Endothelial cell of umbilical vein (primary cell): ENCODE measurements at regions not wholly inside any gene's neighbourhood (a gene's known extent, or its start where the extent isn't known, plus 50 kb on each side); places are given as distances from the start of the nearest gene placed in this dataset.

Experiments
- BruUV-seq: library from RNA; stranded (reverse); fragments of 400-500 nt; replicated peaks from 2 replicates; lab custom pipeline; 2021; lab: Mats Ljungman, UMichigan
- CTCF ChIA-PET: fragments of 300-600, 350-600 bp; sonication (Branson Sonifier 250); formaldehyde crosslinking; loops from one replicate; lab custom pipeline; 2021; ENCODE audit warnings: antibody characterized with exemption, inconsistent platforms; lab: Charles Lee
- POLR2A ChIA-PET: fragments of 300-600, 350-600 bp; sonication (Branson Sonifier 250); formaldehyde crosslinking; loops from one replicate; lab custom pipeline; 2021; ENCODE audit warnings: antibody characterized with exemption, inconsistent platforms; lab: Charles Lee
- DNase-seq: peaks from one replicate; pipeline ENCODE4 v3.0.0-alpha.2; 2011; ENCODE audit warnings: low read depth, low spot score
- FAIRE-seq: peaks from 2 replicates; lab custom pipeline; 2011; peaks lifted over from hg19 to GRCh38; lab: Jason Lieb, UNC
- H2AFZ ChIP-seq: 2 replicates; pipeline ENCODE4 v1.6.0; 2012; ENCODE audit warnings: low read depth, low read length, control low read depth, inconsistent platforms
- H3K27ac ChIP-seq: 2 replicates; pipeline ENCODE4 v1.5.1; 2011; ENCODE audit warnings: low read depth, mild to moderate bottlenecking, control low read depth, low read length, moderate library complexity; ENCODE audit not compliant: insufficient read depth
- H3K27me3 ChIP-seq, 2 experiments: 2 replicates each; pipeline versions ENCODE4 v1.6.0 to v1.6.1; 2011; ENCODE audit warnings: low read length in 2 of 2, mixed read lengths in 1 of 2; ENCODE audit not compliant: control insufficient read depth in 2 of 2, insufficient read depth in 2 of 2
- H3K36me3 ChIP-seq, 2 experiments: 2 replicates in 1 of 2; 3 replicates in 1 of 2; pipeline ENCODE4 v1.5.1; 2011; ENCODE audit warnings: low read length in 2 of 2, mild to moderate bottlenecking in 1 of 2, moderate library complexity in 1 of 2; ENCODE audit not compliant: control insufficient read depth in 2 of 2, insufficient read depth in 2 of 2; ENCODE audit errors: extremely low read depth in 1 of 2
- H3K4me1 ChIP-seq: 3 replicates; pipeline ENCODE4 v1.5.1; 2011; ENCODE audit warnings: mild to moderate bottlenecking, low read length; ENCODE audit not compliant: control insufficient read depth, insufficient read depth; ENCODE audit errors: extremely low read depth
- H3K4me2 ChIP-seq: 2 replicates; pipeline ENCODE4 v1.6.1; 2011; ENCODE audit warnings: low read length, control low read depth, mixed read lengths; ENCODE audit not compliant: insufficient read depth
- H3K4me3 ChIP-seq, 3 experiments: fragments of 200-600 bp in 1 of 3; sonication (generic), shearing (Covaris generic) in 1 of 3; replicated peaks in 1 of 3; 2 replicates each; pipeline ENCODE4 v1.5.1; 2011 to 2016; ENCODE audit warnings: control low read depth in 3 of 3, low read length in 3 of 3, mild to moderate bottlenecking in 2 of 3, inconsistent platforms in 1 of 3, low read depth in 1 of 3, moderate library complexity in 1 of 3; ENCODE audit not compliant: insufficient read depth in 1 of 3
- H3K79me2 ChIP-seq: 2 replicates; pipeline ENCODE4 v1.6.0; 2012; ENCODE audit warnings: low read length, inconsistent platforms; ENCODE audit not compliant: control insufficient read depth, insufficient read depth
- H3K9ac ChIP-seq: replicated peaks from 2 replicates; pipeline ENCODE3; 2011; ENCODE audit warnings: low read length, control low read depth; ENCODE audit not compliant: insufficient read depth; ENCODE audit errors: extremely low read depth
- H3K9me1 ChIP-seq: replicated peaks from 3 replicates; pipeline ENCODE4 v1.6.0; 2011; ENCODE audit warnings: mild to moderate bottlenecking, low read length; ENCODE audit not compliant: control insufficient read depth, insufficient read depth; ENCODE audit errors: extremely low read depth
- H3K9me3 ChIP-seq: replicated peaks from 2 replicates; pipeline ENCODE4 v1.5.1; 2012; ENCODE audit warnings: low read length, inconsistent platforms; ENCODE audit not compliant: control insufficient read depth, insufficient read depth
- H4K20me1 ChIP-seq: replicated peaks from 2 replicates; pipeline ENCODE3; 2011; ENCODE audit warnings: mild to moderate bottlenecking, low read length; ENCODE audit not compliant: control insufficient read depth, insufficient read depth; ENCODE audit errors: extremely low read depth
- EZH2 ChIP-seq: IDR thresholded peaks from 2 replicates; pipeline ENCODE4 v1.6.1; 2012; ENCODE audit warnings: borderline replicate concordance, low read depth, mild to moderate bottlenecking, moderate library complexity, low read length, inconsistent platforms; ENCODE audit not compliant: severe bottlenecking
- FOS ChIP-seq: IDR thresholded peaks from 2 replicates; pipeline ENCODE4 v1.6.1; 2011; ENCODE audit warnings: mild to moderate bottlenecking, low read length, moderate library complexity, borderline replicate concordance; ENCODE audit not compliant: insufficient read depth
- GATA2 ChIP-seq: IDR thresholded peaks from 2 replicates; pipeline ENCODE4 v1.7.0; 2011; ENCODE audit warnings: low read depth, mild to moderate bottlenecking, moderate library complexity, mixed read lengths, low read length; ENCODE audit not compliant: insufficient read length, insufficient read depth
- MAX ChIP-seq: IDR thresholded peaks from 2 replicates; pipeline ENCODE4 v1.6.1; 2011; ENCODE audit not compliant: insufficient read depth, insufficient read length
- MYC ChIP-seq: IDR thresholded peaks from one replicate; pipeline ENCODE4 v1.6.1; 2011; ENCODE audit warnings: mild to moderate bottlenecking, low read depth, low read length
- POLR2A ChIP-seq: IDR thresholded peaks from 2 replicates; pipeline ENCODE4 v1.6.1; 2012; ENCODE audit warnings: low read depth, mild to moderate bottlenecking, control low read depth, low read length
- dilution Hi-C: fragments of 300-500 bp; cut with MboI; formaldehyde crosslinking; loops from one replicate; pipeline ENCODE4 v1.15.0; 2019; ENCODE audit warnings: low sequenced_read_pairs; ENCODE audit not compliant: extremely low pct_ligation_motif_present
- intact Hi-C: fragments of 100-400 bp; cut with micrococcal nuclease; formaldehyde crosslinking; loops from one replicate; pipeline ENCODE4 v1.10.0; 2022
- TF ChIP-seq, protein P1 (sequence below), 2 donors: IDR thresholded peaks; 1 replicate in 1 of 2; 2 replicates in 1 of 2; pipeline ENCODE4 v1.5.1; 2011; ENCODE audit warnings: low read length in 2 of 2, mild to moderate bottlenecking in 2 of 2, moderate library complexity in 2 of 2, control low read depth in 1 of 2, inconsistent platforms in 1 of 2, low read depth in 1 of 2; ENCODE audit not compliant: insufficient read depth in 1 of 2; ENCODE audit errors: extremely low read depth in 1 of 2

- CTCF ChIA-PET: interaction anchor here (1.1 kb wide), 1 partner anchor 25 kb away, joined by 3 read pairs; no protein-coding TSS in a partner anchor
- POLR2A ChIA-PET: no interaction called here
- dilution Hi-C loops: no loop called here
Measured at GRCh38 chr2:8196316-8196715, 485.5 kb upstream of the ID2 start.

More at GRCh38 chr2:8196316-8196715, 485.5 kb upstream of the ID2 start:
- Histone ChIP-seq H3K4me2 (no peak overlapping the region), H3K27me3 (no peaks in the 10 kb centered on the region), H3K4me3 (no peak overlapping the region), H3K9me3 (no peaks in the 10 kb centered on the region), H4K20me1 (no peaks in the 10 kb centered on the region), H3K9ac (no peak overlapping the region), H3K36me3 (no peaks in the 10 kb centered on the region), H3K9me1 (no peaks in the 10 kb centered on the region), H2AFZ (no peak overlapping the region), H3K4me1 (no peaks in the 10 kb centered on the region), H3K79me2 (no peaks in the 10 kb centered on the region), H3K27ac (no peak overlapping the region)
- DNase-seq: no peak
- intact Hi-C loops: no loop called here
- no peak for FAIRE-seq
- TF ChIP-seq EZH2: no peak
- TF ChIP-seq MYC: no peak
- TF ChIP-seq MAX: no peak
- TF ChIP-seq FOS: no peak
- TF ChIP-seq, protein P1, sequence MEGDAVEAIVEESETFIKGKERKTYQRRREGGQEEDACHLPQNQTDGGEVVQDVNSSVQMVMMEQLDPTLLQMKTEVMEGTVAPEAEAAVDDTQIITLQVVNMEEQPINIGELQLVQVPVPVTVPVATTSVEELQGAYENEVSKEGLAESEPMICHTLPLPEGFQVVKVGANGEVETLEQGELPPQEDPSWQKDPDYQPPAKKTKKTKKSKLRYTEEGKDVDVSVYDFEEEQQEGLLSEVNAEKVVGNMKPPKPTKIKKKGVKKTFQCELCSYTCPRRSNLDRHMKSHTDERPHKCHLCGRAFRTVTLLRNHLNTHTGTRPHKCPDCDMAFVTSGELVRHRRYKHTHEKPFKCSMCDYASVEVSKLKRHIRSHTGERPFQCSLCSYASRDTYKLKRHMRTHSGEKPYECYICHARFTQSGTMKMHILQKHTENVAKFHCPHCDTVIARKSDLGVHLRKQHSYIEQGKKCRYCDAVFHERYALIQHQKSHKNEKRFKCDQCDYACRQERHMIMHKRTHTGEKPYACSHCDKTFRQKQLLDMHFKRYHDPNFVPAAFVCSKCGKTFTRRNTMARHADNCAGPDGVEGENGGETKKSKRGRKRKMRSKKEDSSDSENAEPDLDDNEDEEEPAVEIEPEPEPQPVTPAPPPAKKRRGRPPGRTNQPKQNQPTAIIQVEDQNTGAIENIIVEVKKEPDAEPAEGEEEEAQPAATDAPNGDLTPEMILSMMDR (IDR thresholded peaks at IDR 0.05; ENCODE audit: extremely low read depth in 1 of 2, insufficient read depth in 1 of 2, low read depth in 1 of 2, low read length in 2 of 2): no peak
- no peak for TF ChIP-seq POLR2A
- no peak for TF ChIP-seq GATA2
- no TSS peak for BruUV-seq
